ENCODE measurements at regions not wholly inside any gene's neighbourhood (a gene's known extent, or its start where the extent isn't known, plus 50 kb on each side); places are given as distances from the start of the nearest gene placed in this dataset.
"Not testable (repeated sequence)": the region's sequence is repeated elsewhere in the genome, so short reads cannot be mapped to it uniquely, and the experiment has no call there.

- DNase-seq (ENCODE audit: insufficient read length, low spot score); FAIRE-seq: not testable (repeated sequence)
Observed at GRCh38 chr4:8983921-8984320, 112.3 kb upstream of the HMX1 start.

DNA sequence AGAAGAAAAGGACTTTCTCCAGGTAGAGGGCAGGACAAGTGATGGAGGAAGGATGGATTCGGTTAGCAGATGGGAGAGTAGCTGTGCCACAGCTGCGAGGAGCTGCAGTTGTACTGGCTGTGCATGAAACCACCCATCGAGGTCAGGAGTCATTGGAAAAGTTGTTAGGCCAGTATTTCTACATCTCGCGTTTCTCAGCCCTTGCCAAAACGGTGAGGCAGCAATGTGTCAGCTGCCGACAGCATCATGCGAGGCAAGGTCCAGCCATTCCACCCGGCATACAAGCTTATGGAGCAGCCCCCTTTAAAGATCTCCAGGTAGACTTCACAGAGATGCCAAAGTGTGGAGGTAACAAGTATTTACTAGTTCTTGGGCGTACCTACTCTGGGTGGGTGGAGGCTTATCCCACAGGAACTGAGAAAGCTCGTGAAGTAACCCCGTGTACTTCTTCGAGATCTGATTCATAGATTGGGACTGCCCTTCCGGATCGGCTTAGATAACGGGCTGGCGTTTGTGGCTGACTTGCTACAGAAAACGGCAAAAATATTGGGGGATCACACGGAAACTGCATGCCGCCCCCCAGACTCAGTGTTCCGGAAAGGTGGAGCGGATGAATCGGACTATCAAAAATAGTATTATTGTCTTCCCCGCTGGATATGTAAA, 105.0 kb upstream of the HMX1 start:
- not testable (repeated sequence) for FAIRE-seq; DNase-seq (ENCODE audit: insufficient read length, low spot score)

DNA sequence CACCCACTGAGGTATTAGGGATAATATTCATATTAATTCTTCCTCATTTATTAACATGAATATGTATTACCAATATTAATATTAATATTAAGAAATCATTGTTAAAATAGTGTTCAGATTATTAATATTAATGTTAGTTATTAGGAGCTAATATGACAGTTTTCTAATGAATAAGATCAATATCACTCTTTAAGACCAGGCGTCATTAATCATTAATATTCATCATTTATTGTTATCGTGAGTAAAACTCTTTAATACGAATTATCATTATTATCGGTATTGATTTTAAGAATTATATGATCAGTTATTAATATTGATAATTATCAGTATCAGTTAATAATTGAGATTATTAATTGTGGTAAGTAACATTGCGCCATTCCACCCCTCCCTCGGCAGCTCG, 101.0 kb upstream of the HMX1 start:
- not testable (repeated sequence) for FAIRE-seq; DNase-seq (ENCODE audit: insufficient read length, low spot score)

- FAIRE-seq = not testable (repeated sequence)
Observed at GRCh38 chr4:8965896-8966295, 94.3 kb upstream of the HMX1 start.

DNA sequence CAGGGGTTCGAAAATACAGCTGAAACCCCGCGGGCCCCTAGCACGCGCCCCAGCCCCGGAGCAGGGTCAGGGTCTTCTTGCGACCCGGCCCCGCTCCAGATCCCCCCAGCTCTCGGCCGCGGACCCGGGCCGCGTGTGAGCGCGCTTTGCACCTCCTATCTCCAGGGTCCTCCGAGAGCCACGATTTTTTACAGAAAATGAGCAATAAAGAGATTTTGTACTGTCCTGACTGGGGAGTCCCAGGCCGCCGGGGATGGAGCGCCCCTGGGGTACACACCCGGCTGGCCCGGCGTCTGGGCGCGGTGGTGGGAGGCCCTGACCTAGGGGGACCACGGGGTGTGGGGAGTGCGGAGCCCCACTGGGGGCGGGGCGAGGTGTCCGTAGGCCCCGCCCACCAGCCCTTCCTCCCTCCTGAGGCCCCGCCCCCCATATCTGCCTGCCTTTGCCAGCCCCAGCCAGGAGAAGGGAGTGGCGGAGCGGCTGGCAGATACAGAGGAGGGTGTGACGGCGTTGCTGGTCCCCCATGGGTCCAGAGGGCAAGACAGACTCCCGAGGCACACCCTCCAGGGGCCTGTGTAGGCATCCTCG, 92.7 kb upstream of the HMX1 start:
- not testable (repeated sequence) for DNase-seq (ENCODE audit: insufficient read length, low spot score); FAIRE-seq

More at GRCh38 chr4:8965896-8966295, 94.3 kb upstream of the HMX1 start:
- DNase-seq (ENCODE audit: insufficient read length, low spot score) = not testable (repeated sequence)

GRCh38 chr4:8963533-8963932, 91.9 kb upstream of the HMX1 start:
- FAIRE-seq; DNase-seq (ENCODE audit: insufficient read length, low spot score): not testable (repeated sequence)

- FAIRE-seq; DNase-seq (ENCODE audit: insufficient read length, low spot score): not testable (repeated sequence)
Observed at GRCh38 chr4:8961343-8961742, 89.7 kb upstream of the HMX1 start.

GRCh38 chr4:8959471-8959870, 87.8 kb upstream of the HMX1 start:
- FAIRE-seq = not testable (repeated sequence)

GRCh38 chr4:8954001-8954400, 82.4 kb upstream of the HMX1 start:
- not testable (repeated sequence) for FAIRE-seq; DNase-seq (ENCODE audit: insufficient read length, low spot score)

More at GRCh38 chr4:8959471-8959870, 87.8 kb upstream of the HMX1 start:
- DNase-seq (ENCODE audit: insufficient read length, low spot score) = not testable (repeated sequence)

- not testable (repeated sequence) for FAIRE-seq; DNase-seq (ENCODE audit: insufficient read length, low spot score)
Observed at GRCh38 chr4:8952791-8953190, 81.2 kb upstream of the HMX1 start.

- FAIRE-seq = not testable (repeated sequence)
Observed at GRCh38 chr4:8952109-8952508, 80.5 kb upstream of the HMX1 start.

DNA sequence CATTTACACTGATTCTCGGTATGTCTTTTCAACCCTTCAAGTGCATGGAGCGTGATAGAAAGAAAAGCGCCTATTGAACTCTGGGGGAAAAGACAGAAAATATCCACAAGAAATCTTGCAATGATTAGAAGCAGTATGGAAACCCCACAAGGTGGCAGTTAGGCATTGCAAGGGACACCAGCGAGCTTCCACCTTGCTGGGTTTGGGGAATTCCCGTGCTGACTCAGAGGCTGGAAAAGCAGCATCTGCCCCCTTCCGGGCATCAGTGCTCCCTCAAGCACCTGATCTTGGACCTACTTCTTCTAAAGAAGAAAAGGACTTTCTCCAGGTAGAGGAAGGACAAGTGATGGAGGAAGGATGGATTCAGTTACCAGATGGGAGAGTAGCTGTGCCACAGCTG, 73.9 kb upstream of the HMX1 start:
- FAIRE-seq = not testable (repeated sequence)

More at GRCh38 chr4:8952109-8952508, 80.5 kb upstream of the HMX1 start:
- DNase-seq (ENCODE audit: insufficient read length, low spot score) = not testable (repeated sequence)

GRCh38 chr4:8943367-8943766, 71.7 kb upstream of the HMX1 start:
- not testable (repeated sequence) for DNase-seq (ENCODE audit: insufficient read length, low spot score); FAIRE-seq

More for the DNA sequence above, 73.9 kb upstream of the HMX1 start:
- not testable (repeated sequence) for DNase-seq (ENCODE audit: insufficient read length, low spot score)

DNA sequence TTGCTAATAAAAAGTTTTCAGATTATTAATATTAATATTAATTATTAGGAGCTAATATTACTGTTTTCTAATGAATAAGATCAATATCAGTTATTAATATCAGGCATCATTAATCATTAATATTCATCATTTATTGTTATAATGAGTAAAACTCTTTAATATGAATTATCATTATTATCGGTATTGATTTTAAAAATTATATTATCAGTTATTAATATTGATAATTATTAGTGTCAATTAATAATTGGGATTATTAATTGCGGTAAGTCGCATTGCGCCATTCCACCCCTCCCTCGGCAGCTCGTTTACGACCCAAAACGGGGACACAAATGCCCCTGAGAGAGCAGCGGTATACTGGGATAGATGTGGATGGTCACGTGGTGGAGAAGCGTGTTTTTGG, 70.4 kb upstream of the HMX1 start:
- not testable (repeated sequence) for DNase-seq (ENCODE audit: insufficient read length, low spot score); FAIRE-seq

GRCh38 chr4:8941492-8941805, 69.8 kb upstream of the HMX1 start:
- not testable (repeated sequence) for DNase-seq (ENCODE audit: insufficient read length, low spot score); FAIRE-seq

DNA sequence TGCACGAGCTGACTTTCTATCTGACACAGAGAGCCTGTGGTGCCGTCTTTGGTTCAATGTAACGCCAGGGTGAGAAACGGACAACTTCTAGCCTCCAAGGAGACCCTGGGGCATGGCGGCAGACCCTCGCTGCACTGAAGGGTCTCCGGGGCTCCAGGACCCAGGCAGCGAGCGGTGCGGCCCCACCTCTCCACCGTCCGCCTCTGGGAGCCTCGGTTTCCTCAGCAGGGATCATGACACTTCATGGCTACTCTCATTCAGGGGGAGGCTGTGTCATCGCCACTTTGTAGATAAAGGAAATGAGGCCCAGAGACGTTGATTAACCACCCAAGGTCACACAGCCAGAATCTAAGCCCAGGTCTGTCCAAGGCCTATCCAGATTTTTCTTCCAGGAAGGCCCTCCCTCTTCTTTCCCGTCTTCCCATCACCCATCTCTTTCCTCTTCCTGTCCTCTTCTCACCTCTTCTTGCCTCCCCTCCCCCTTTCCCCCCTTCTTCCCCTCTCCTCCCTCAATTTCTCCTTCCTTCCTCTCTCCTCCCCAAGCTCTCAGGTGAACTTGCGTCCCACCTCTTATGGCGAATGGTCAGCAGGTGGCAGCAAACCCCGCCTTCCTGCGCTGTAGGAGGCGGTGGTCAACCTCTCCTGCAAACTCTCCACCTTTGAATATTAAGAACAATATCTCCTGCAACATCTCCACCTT, 69.3 kb upstream of the HMX1 start:
- DNase-seq (ENCODE audit: insufficient read length, low spot score) (no peak), FAIRE-seq (no peak)
- no peak for TF ChIP-seq POLR2A (IDR thresholded peaks at IDR 0.05; ENCODE audit: low read depth, low read length)
